WERI-Rb-1 (cell line): ENCODE measurements at regions not wholly inside any gene's neighbourhood (a gene's known extent, or its start where the extent isn't known, plus 50 kb on each side); places are given as distances from the start of the nearest gene placed in this dataset.

Experiments
- DNase-seq: peaks from one replicate; pipeline ENCODE4 v3.0.0-alpha.2; 2020
- H3K27ac ChIP-seq: fragments of 250-450 bp; sonication (Bioruptor Pico); 2 replicates; pipeline ENCODE4 v1.5.1; 2020; ENCODE audit warnings: mild to moderate bottlenecking, moderate library complexity
- H3K27me3 ChIP-seq: fragments of 250-450 bp; sonication (Bioruptor Pico); 2 replicates; pipeline ENCODE4 v1.5.1; 2021; ENCODE audit warnings: mild to moderate bottlenecking, low read depth, moderate library complexity; ENCODE audit not compliant: insufficient read depth, severe bottlenecking
- H3K36me3 ChIP-seq: fragments of 250-450 bp; sonication (Bioruptor Pico); 2 replicates; pipeline ENCODE4 v1.5.1; 2020; ENCODE audit warnings: mild to moderate bottlenecking, moderate library complexity
- H3K4me3 ChIP-seq: 2 replicates; pipeline ENCODE4 v1.5.1; 2011; ENCODE audit warnings: low read depth, mild to moderate bottlenecking, control low read depth, low read length
- H3K9me3 ChIP-seq: fragments of 250-450 bp; sonication (Bioruptor Pico); 2 replicates; pipeline ENCODE4 v1.5.1; 2021; ENCODE audit warnings: mild to moderate bottlenecking, moderate library complexity; ENCODE audit not compliant: severe bottlenecking
- CTCF ChIP-seq: IDR thresholded peaks from 2 replicates; pipeline ENCODE4 v1.5.1; 2011; ENCODE audit warnings: low read depth, mild to moderate bottlenecking, control low read depth, inconsistent platforms, low read length

DNA sequence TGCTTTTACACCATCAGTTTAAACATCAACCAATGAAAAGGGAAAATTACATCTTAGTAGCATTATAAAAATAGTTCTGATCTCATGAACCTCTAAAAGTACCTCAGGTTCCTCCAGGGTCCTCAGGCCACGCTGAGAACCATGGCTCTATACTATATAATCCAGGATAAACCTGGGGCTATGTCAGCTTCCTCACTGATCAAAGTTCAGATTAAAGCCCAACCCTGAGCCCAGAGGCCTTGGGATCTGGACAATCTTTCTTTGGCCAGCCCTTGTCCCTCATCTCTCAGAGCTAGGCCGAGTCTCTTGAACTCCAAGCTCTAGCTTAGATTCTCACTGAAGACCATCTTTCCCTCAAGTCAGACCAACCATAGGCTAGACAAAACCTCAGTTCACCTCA lies 168.3 kb downstream of the PLPP3 start:
- Histone ChIP-seq H3K27ac (no peak overlapping the region), H3K4me3 (no peak overlapping the region), H3K27me3 (no peaks in the 10 kb centered on the region), H3K36me3 (no peaks in the 10 kb centered on the region), H3K9me3 (no peaks in the 10 kb centered on the region)
- no peak for TF ChIP-seq CTCF
- DNase-seq, result no peak

- TF ChIP-seq CTCF, result no peak
- Histone ChIP-seq H3K9me3 (no peaks in the 10 kb centered on the region), H3K4me3 (no peak overlapping the region), H3K27me3 (no peaks in the 10 kb centered on the region), H3K36me3 (no peaks in the 10 kb centered on the region), H3K27ac (no peak overlapping the region)
- no peak for DNase-seq
Observed at GRCh38 chr1:56410405-56410804, 169.0 kb downstream of the PLPP3 start.

GRCh38 chr1:56409112-56409691 lies 170.2 kb downstream of the PLPP3 start:
- Histone ChIP-seq H3K4me3 (no peak overlapping the region), H3K27me3 (no peaks in the 10 kb centered on the region), H3K36me3 (no peaks in the 10 kb centered on the region), H3K9me3 (no peaks in the 10 kb centered on the region), H3K27ac (no peak overlapping the region)
- peak; percentile 69 for TF ChIP-seq CTCF
- DNase-seq, result peak; percentile 32

- Histone ChIP-seq H3K27ac (no peak overlapping the region), H3K4me3 (no peak overlapping the region), H3K36me3 (no peaks in the 10 kb centered on the region), H3K27me3 (no peaks in the 10 kb centered on the region), H3K9me3 (no peaks in the 10 kb centered on the region)
- DNase-seq, result no peak
- no peak for TF ChIP-seq CTCF
Observed at GRCh38 chr1:56406821-56407220, 172.5 kb downstream of the PLPP3 start.

GRCh38 chr1:56404561-56405030 lies 174.8 kb downstream of the PLPP3 start:
- H3K4me3 ChIP-seq, result no peak overlapping the region
- no peaks in the 10 kb centered on the region for H3K9me3 ChIP-seq
- DNase-seq, result no peak
- no peaks in the 10 kb centered on the region for H3K27me3 ChIP-seq
- H3K36me3 ChIP-seq, result no peaks in the 10 kb centered on the region
- no peak for TF ChIP-seq CTCF
- H3K27ac ChIP-seq, result no peak overlapping the region

GRCh38 chr1:56404066-56404465 lies 175.3 kb downstream of the PLPP3 start:
- Histone ChIP-seq H3K27me3 (no peaks in the 10 kb centered on the region), H3K9me3 (no peaks in the 10 kb centered on the region), H3K27ac (no peak overlapping the region), H3K4me3 (no peak overlapping the region), H3K36me3 (no peaks in the 10 kb centered on the region)
- DNase-seq, result peak; percentile 64
- no peak for TF ChIP-seq CTCF
